GM11168 (cell line): ENCODE measurements at regions not wholly inside any gene's neighbourhood (a gene's known extent, or its start where the extent isn't known, plus 50 kb on each side); places are given as distances from the start of the nearest gene placed in this dataset.

Experiments
- in situ Hi-C: fragments of 300-500 bp; cut with MboI; formaldehyde crosslinking; loops from one replicate; pipeline ENCODE4 v1.12.0; 2022; ENCODE audit warnings: low sequenced_read_pairs; ENCODE audit not compliant: unreplicated experiment

- in situ Hi-C loops: no loop called here
Observed at GRCh38 chr4:110945600-110945999, 322.7 kb upstream of the PITX2 start.

DNA sequence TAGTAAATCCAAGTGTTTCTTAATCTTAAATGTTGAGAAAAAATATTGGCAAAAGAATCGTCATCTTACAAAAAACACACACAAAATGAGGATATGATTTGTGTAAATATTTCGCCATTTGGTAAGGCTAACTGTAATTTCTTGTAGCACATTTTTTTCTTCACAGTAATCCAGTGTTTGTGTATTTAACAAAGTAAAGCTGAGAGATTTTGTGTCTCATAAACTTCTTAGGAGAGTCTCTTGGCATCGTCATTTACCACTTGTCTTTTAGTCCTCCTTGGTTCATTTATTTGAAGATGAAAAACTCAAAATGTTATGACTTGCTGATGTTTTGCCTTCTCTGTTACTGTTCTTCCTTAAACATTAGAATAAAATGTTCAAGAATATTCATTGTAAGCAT is 326.7 kb upstream of the PITX2 start:
- in situ Hi-C loops: no loop called here

- in situ Hi-C loops: loop anchor here (25.0 kb wide), 1 partner anchor 313 kb away; no protein-coding TSS in a partner anchor
Observed at GRCh38 chr4:110950731-110951130, 327.9 kb upstream of the PITX2 start.

GRCh38 chr4:110953191-110953590 is 330.3 kb upstream of the PITX2 start:
- in situ Hi-C loops: loop anchor here (25.0 kb wide), 1 partner anchor 316 kb away; no protein-coding TSS in a partner anchor

- in situ Hi-C loops: loop anchor here (25.0 kb wide), 1 partner anchor 317 kb away; no protein-coding TSS in a partner anchor
Observed at GRCh38 chr4:110953898-110954297, 331.0 kb upstream of the PITX2 start.

- in situ Hi-C loops: loop anchor here (25.0 kb wide), 1 partner anchor 318 kb away; no protein-coding TSS in a partner anchor
Observed at GRCh38 chr4:110955748-110956147, 332.9 kb upstream of the PITX2 start.

- in situ Hi-C loops: loop anchor here (25.0 kb wide), 1 partner anchor 322 kb away; no protein-coding TSS in a partner anchor
Observed at GRCh38 chr4:110959041-110959643, 336.3 kb upstream of the PITX2 start.

GRCh38 chr4:110961066-110961465 is 338.2 kb upstream of the PITX2 start:
- in situ Hi-C loops: loop anchor here (25.0 kb wide), 1 partner anchor 324 kb away; no protein-coding TSS in a partner anchor

DNA sequence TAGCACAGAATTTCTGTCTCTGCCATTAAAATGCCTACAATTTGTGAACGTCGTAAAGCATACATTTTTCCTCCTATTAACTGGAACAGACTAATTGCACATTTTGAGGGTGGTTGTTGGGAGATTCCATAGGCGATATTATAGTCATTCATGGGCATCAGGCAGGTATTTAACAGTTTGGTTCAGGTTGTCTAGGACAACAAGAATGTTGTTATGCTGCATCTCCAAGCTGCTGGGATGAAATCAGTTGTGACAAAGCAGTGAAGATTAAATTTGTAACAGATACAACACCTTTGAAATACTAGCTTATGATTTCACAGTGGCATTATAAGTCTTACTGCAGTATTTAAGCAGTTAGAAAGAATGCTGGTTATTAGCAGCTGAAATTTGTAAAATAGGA is 339.7 kb upstream of the PITX2 start:
- in situ Hi-C loops: loop anchor here (25.0 kb wide), 1 partner anchor 325 kb away; no protein-coding TSS in a partner anchor

GRCh38 chr4:110963662-110964280 is 340.9 kb upstream of the PITX2 start:
- in situ Hi-C loops: loop anchor here (25.0 kb wide), 1 partner anchor 326 kb away; no protein-coding TSS in a partner anchor

DNA sequence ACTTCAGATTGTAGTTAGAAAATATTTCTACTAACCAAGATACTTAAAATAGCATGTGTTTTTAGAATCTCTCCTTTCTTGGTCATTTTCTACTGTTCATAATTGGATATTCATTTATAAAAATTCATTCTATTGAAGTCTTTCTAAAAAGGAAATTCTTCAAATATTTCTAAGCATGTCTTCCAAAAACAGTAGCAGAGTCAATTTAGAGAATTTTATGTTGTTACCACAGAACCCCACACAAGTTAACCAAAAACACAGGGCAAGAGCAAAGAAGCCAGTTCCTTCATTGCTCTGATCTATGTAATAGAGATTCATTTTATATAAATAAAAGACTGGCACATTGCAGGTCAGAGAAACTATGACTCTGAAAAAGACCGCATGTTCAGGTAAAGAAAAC is 345.1 kb upstream of the PITX2 start:
- in situ Hi-C loops: loop anchor here (25.0 kb wide), 1 partner anchor 331 kb away; no protein-coding TSS in a partner anchor

DNA sequence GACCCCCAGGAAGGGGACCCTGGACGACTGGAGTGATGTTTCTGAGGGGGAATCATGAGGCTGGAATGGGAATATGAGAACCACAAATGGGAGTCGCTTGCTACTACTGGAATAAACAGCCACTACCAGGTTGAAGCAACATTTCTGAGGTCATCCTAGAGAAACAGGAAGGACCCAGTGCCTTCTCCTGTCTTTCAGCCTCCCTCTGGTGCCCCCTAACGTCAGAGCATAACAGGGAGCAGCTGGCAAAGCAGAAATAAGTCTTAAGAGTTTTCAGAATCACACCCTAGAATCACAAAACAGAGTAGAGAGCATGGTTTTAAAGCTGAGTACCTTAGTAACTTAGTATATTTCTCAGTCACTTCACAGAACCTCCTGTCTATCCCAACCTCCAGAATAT is 347.8 kb upstream of the PITX2 start:
- in situ Hi-C loops: loop anchor here (25.0 kb wide), 1 partner anchor 333 kb away; no protein-coding TSS in a partner anchor

DNA sequence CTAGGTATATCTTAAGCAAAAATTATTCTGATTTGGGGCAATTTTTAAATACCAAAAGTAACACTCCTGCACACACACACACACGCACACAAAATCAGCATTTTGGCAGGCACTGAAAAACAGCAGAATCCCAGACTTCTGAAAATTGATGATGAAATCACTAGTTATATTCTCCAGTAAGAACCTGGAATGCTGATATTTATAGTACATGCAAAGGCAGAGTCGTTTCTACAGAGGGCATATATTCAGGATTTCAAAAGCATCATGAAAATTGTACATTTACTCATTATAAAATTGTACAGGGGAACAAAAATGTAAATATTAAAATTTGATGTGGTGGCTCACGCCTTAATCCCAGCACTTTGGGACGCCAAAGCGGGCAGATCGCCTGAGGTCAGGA is 352.5 kb upstream of the PITX2 start:
- in situ Hi-C loops: no loop called here

GRCh38 chr4:110977554-110977953 is 354.7 kb upstream of the PITX2 start:
- in situ Hi-C loops: no loop called here

- in situ Hi-C loops: no loop called here
Observed at GRCh38 chr4:110978761-110979160, 355.9 kb upstream of the PITX2 start.

DNA sequence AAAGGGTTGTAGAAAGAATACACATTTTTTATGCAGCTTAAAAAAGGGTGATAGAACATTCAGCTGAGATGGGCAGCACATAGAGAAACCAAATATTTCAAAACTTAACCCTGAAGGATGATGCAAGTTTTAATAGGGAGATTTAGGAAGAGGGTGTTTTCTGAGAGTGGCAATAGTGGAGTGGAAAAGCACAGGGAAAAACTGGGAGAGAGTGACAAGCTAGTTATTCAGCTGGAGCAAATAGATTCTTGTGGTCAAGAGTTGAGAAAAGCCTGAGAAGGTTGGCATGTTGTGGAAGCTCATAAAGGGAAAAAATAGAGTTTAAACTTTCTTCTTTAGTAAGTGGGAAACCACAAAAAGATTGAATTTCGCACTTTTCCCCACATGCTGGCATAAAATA is 359.6 kb upstream of the PITX2 start:
- in situ Hi-C loops: no loop called here

DNA sequence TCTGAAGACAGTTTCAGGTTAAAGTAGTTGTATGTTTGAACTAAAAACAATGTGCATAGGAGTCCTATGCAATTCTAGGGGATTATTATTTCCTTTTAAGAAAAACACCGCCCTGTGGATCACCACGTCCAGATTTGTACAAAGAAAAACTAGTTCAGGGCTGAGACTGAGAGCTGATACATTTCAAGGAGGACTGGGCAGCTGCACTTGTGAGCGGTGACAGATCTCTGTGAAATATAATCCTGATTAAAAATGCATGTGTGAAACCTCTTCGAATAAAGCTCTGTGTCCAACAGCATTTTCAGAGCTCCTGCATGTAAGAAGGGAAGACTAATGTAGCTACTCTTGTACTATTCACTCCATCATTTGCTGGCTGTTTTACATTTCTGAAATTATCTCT is 365.8 kb upstream of the PITX2 start:
- in situ Hi-C loops: no loop called here

DNA sequence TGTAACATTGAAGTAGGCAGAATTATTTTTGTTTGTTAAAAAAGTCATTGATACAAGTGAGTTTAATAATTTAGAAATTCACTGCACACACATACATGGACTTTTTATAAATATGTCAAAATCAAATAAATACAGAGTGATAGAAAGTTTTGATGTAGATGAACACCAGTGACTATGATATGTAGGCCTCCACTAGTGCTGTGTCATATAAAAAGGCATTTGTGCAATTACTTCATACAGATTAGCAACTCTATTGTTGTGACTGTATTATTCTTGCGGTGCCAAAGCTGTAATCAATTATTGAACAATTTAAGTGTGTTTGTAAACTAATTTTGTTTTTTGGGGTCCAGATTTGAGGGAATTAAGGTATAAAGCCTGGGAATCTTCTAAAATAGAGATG is 366.2 kb upstream of the PITX2 start:
- in situ Hi-C loops: no loop called here

- in situ Hi-C loops: no loop called here
Observed at GRCh38 chr4:110994781-110995180, 371.9 kb upstream of the PITX2 start.

GRCh38 chr4:110998320-110998719 is 375.4 kb upstream of the PITX2 start:
- in situ Hi-C loops: no loop called here

DNA sequence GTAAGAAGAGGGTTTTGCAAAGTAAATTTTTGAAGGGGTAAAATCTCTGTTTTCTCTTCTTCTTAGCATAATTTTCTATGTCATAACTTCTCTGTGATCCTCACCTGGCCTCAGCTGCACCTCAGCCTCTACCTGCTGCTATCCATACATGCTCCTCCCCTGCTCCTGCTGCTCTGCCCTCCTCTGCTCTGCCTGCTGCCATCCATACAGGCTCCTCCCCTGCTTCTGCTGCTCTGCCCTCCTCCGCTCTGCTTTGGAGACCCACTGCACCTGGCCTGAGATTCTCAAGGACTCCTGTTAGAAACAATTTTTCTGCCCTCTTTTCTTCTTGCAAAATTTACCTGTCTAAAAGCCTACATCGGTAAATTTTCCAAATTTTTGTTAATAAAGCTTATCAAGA is 388.6 kb upstream of the PITX2 start:
- in situ Hi-C loops: no loop called here

DNA sequence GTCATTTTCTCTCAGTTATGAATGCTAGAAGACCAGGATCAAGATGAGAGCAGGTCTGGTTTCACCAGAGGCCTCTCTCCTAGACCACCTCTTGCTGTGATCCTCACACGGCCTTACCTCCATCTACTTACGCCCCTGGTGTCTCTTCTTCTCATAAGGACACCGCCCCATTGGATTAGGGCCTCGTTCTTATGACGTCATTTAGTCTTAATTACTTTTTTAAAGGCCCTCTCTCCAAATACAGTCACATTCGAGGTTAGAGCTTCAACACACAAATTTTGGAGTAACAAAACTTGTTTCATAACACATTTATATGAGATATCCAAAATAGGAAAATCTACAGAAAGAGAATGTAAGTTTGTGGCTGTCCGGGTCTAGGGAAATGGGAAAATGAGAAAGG is 391.0 kb upstream of the PITX2 start:
- in situ Hi-C loops: no loop called here
